GM23338 (cell line): ENCODE measurements at regions not wholly inside any gene's neighbourhood (a gene's known extent, or its start where the extent isn't known, plus 50 kb on each side); places are given as distances from the start of the nearest gene placed in this dataset.

Experiments used
- ATAC-seq: fragments of 200-7000 bp; cut with Tn5 transposase; 3 replicates; pipeline ENCODE4 v1.9.1; 2020
- DNase-seq: peaks from one replicate; pipeline ENCODE4 v3.0.0-alpha.2; 2015; ENCODE audit warnings: low spot score
- H2AFZ ChIP-seq: fragments of 200-600 bp; sonication (generic); 2 replicates; pipeline ENCODE4 v1.8.0; 2016; ENCODE audit warnings: antibody characterized with exemption, mild to moderate bottlenecking, moderate library complexity
- H3F3A ChIP-seq: fragments of 200-600 bp; sonication (generic); replicated peaks from 2 replicates; pipeline ENCODE4 v1.8.0; 2017; ENCODE audit warnings: antibody characterized with exemption, mixed run types, low read depth
- H3K27ac ChIP-seq: fragments of 200-600 bp; sonication (generic); 2 replicates; pipeline ENCODE4 v1.6.1; 2016; ENCODE audit warnings: low read depth
- H3K27me3 ChIP-seq: fragments of 200-600 bp; sonication (generic); 2 replicates; pipeline ENCODE4 v1.8.0; 2016; ENCODE audit warnings: mild to moderate bottlenecking, mixed run types, moderate library complexity; ENCODE audit not compliant: insufficient read depth
- H3K36me3 ChIP-seq: fragments of 200-600 bp; sonication (generic); 2 replicates; pipeline ENCODE4 v1.8.0; 2016; ENCODE audit warnings: mild to moderate bottlenecking; ENCODE audit not compliant: insufficient read depth
- H3K4me1 ChIP-seq: fragments of 200-600 bp; sonication (generic); 2 replicates; pipeline ENCODE4 v1.8.0; 2016; ENCODE audit warnings: mild to moderate bottlenecking, moderate library complexity; ENCODE audit not compliant: insufficient read depth
- H3K4me2 ChIP-seq: fragments of 200-600 bp; sonication (generic); 2 replicates; pipeline ENCODE4 v1.7.1; 2017; ENCODE audit warnings: mixed run types
- H3K4me3 ChIP-seq: fragments of 200-600 bp; sonication (generic); 2 replicates; pipeline ENCODE4 v1.6.1; 2016; ENCODE audit warnings: mixed run types
- H3K79me2 ChIP-seq: fragments of 200-600 bp; sonication (generic); replicated peaks from 2 replicates; pipeline ENCODE4 v1.8.0; 2017; ENCODE audit warnings: mild to moderate bottlenecking; ENCODE audit not compliant: insufficient read depth
- H3K9me2 ChIP-seq: fragments of 200-600 bp; sonication (generic); 2 replicates; pipeline ENCODE4 v1.8.0; 2017; ENCODE audit not compliant: insufficient read depth
- H4K20me1 ChIP-seq: fragments of 200-600 bp; sonication (generic); replicated peaks from 2 replicates; pipeline ENCODE4 v1.8.0; 2017; ENCODE audit warnings: mild to moderate bottlenecking; ENCODE audit not compliant: insufficient read depth
- H3K27ac Mint-ChIP-seq: 2 replicates; pipeline ENCODE4 v1.8.0; 2020; ENCODE audit warnings: inconsistent platforms, mild to moderate bottlenecking, moderate library complexity, mixed read lengths
- H3K27me3 Mint-ChIP-seq: 3 replicates; pipeline ENCODE4 v1.8.0; 2022; ENCODE audit warnings: low read depth, mild to moderate bottlenecking, moderate library complexity, mixed read lengths, inconsistent platforms; ENCODE audit not compliant: insufficient read depth, poor library complexity
- H3K36me3 Mint-ChIP-seq: 3 replicates; pipeline ENCODE4 v1.8.0; 2021; ENCODE audit warnings: low read depth, mild to moderate bottlenecking, inconsistent platforms, moderate library complexity, mixed read lengths
- H3K4me1 Mint-ChIP-seq: 3 replicates; pipeline ENCODE4 v1.8.0; 2020; ENCODE audit warnings: mild to moderate bottlenecking, inconsistent platforms, mixed read lengths
- H3K4me3 Mint-ChIP-seq: 3 replicates; pipeline ENCODE4 v1.8.0; 2021; ENCODE audit warnings: moderate library complexity, mild to moderate bottlenecking, inconsistent platforms, mixed read lengths
- H3K9me3 Mint-ChIP-seq: 3 replicates; pipeline ENCODE4 v1.8.0; 2020; ENCODE audit warnings: moderate library complexity, mild to moderate bottlenecking, inconsistent platforms, mixed read lengths
- CREB1 ChIP-seq: fragments of 250-450 bp; sonication (Bioruptor Pico); IDR thresholded peaks from 2 replicates; pipeline ENCODE4 v1.5.0; 2020; ENCODE audit warnings: low read depth, mild to moderate bottlenecking, moderate library complexity
- JUNB ChIP-seq: IDR thresholded peaks from one replicate; pipeline ENCODE4 v1.6.1; 2016; ENCODE audit warnings: antibody characterized with exemption; ENCODE audit not compliant: unreplicated experiment
- POLR2AphosphoS5 ChIP-seq: IDR thresholded peaks from 2 replicates; pipeline ENCODE4 v1.6.1; 2016; ENCODE audit warnings: antibody characterized with exemption, low read depth
- TF ChIP-seq, protein P1 (sequence below): fragments of 250-450 bp; sonication (Bioruptor Pico); IDR thresholded peaks from 2 replicates; pipeline ENCODE4 v1.5.0; 2020; ENCODE audit warnings: mild to moderate bottlenecking, moderate library complexity
- TF ChIP-seq, protein P2 (sequence below), 2 experiments: fragments of 200-600 bp in 1 of 2; sonication (generic) in 1 of 2; conservative IDR thresholded peaks; 2 replicates each; pipeline versions ENCODE4 v1.5.1 to v1.6.1; 2016 to 2017; ENCODE audit warnings: antibody characterized with exemption in 2 of 2, low read depth in 2 of 2, mild to moderate bottlenecking in 2 of 2, moderate library complexity in 1 of 2

DNA sequence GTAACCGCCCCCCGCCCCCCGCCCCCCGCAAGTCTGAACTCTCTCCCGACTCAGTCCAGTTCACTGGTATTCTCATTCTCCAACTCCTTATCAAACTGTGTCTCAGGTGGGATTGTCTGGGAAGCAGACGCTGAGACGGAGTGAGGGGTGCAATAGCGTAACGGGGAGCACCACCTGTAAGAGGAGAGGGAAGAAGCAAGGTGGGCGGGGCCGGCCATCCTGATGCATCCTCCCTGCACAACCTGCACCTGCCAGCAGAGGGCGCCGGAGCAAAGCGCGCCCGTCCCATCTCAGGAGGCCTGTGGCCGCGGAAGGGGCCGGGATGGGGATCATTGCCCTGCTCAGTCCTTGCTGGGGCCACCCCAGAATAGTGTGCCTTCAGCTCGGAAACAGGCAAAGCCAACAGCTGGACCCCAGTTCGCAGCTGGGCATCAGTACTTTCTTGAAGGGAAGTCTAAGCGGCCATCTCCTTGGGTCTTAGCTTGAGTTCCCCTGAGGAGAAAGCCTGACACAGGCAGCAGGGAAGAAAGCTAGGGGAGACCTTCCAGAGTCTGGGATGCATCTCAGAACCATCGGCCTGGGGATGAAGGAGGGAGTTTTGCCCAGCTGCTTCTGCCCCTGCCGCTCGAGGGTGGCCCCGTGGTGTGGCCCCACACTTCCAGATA, 208.0 kb downstream of the TFCP2L1 start:
- H3K36me3 Mint-ChIP-seq: no peaks in the 10 kb centered on the region; the same call in 2 of the 3 replicates
- peak; percentile 52 for ATAC-seq
- H3K27me3 Mint-ChIP-seq: peaks cover 47% of the 10 kb centered on the region
- H3K4me1 Mint-ChIP-seq: peaks cover 7% of the 10 kb centered on the region
- TF ChIP-seq CREB1 (CRISPR knock-in tag) (peak; percentile 56; the same call in 1 of the 2 replicates), JUNB (no peak), POLR2AphosphoS5 (no peak)
- TF ChIP-seq, protein P1, sequence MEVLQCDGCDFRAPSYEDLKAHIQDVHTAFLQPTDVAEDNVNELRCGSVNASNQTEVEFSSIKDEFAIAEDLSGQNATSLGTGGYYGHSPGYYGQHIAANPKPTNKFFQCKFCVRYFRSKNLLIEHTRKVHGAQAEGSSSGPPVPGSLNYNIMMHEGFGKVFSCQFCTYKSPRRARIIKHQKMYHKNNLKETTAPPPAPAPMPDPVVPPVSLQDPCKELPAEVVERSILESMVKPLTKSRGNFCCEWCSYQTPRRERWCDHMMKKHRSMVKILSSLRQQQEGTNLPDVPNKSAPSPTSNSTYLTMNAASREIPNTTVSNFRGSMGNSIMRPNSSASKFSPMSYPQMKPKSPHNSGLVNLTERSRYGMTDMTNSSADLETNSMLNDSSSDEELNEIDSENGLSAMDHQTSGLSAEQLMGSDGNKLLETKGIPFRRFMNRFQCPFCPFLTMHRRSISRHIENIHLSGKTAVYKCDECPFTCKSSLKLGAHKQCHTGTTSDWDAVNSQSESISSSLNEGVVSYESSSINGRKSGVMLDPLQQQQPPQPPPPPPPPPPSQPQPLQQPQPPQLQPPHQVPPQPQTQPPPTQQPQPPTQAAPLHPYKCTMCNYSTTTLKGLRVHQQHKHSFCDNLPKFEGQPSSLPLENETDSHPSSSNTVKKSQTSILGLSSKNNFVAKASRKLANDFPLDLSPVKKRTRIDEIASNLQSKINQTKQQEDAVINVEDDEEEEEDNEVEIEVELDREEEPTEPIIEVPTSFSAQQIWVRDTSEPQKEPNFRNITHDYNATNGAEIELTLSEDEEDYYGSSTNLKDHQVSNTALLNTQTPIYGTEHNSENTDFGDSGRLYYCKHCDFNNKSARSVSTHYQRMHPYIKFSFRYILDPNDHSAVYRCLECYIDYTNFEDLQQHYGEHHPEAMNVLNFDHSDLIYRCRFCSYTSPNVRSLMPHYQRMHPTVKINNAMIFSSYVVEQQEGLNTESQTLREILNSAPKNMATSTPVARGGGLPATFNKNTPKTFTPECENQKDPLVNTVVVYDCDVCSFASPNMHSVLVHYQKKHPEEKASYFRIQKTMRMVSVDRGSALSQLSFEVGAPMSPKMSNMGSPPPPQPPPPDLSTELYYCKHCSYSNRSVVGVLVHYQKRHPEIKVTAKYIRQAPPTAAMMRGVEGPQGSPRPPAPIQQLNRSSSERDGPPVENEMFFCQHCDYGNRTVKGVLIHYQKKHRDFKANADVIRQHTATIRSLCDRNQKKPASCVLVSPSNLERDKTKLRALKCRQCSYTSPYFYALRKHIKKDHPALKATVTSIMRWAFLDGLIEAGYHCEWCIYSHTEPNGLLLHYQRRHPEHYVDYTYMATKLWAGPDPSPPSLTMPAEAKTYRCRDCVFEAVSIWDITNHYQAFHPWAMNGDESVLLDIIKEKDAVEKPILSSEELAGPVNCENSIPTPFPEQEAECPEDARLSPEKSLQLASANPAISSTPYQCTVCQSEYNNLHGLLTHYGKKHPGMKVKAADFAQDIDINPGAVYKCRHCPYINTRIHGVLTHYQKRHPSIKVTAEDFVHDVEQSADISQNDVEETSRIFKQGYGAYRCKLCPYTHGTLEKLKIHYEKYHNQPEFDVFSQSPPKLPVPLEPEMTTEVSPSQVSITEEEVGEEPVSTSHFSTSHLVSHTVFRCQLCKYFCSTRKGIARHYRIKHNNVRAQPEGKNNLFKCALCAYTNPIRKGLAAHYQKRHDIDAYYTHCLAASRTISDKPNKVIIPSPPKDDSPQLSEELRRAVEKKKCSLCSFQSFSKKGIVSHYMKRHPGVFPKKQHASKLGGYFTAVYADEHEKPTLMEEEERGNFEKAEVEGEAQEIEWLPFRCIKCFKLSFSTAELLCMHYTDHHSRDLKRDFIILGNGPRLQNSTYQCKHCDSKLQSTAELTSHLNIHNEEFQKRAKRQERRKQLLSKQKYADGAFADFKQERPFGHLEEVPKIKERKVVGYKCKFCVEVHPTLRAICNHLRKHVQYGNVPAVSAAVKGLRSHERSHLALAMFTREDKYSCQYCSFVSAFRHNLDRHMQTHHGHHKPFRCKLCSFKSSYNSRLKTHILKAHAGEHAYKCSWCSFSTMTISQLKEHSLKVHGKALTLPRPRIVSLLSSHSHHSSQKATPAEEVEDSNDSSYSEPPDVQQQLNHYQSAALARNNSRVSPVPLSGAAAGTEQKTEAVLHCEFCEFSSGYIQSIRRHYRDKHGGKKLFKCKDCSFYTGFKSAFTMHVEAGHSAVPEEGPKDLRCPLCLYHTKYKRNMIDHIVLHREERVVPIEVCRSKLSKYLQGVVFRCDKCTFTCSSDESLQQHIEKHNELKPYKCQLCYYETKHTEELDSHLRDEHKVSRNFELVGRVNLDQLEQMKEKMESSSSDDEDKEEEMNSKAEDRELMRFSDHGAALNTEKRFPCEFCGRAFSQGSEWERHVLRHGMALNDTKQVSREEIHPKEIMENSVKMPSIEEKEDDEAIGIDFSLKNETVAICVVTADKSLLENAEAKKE (CRISPR knock-in tag): 0 out of 2 replicates have a peak, but pooled peaks have one; percentile 28
- TF ChIP-seq, protein P2, sequence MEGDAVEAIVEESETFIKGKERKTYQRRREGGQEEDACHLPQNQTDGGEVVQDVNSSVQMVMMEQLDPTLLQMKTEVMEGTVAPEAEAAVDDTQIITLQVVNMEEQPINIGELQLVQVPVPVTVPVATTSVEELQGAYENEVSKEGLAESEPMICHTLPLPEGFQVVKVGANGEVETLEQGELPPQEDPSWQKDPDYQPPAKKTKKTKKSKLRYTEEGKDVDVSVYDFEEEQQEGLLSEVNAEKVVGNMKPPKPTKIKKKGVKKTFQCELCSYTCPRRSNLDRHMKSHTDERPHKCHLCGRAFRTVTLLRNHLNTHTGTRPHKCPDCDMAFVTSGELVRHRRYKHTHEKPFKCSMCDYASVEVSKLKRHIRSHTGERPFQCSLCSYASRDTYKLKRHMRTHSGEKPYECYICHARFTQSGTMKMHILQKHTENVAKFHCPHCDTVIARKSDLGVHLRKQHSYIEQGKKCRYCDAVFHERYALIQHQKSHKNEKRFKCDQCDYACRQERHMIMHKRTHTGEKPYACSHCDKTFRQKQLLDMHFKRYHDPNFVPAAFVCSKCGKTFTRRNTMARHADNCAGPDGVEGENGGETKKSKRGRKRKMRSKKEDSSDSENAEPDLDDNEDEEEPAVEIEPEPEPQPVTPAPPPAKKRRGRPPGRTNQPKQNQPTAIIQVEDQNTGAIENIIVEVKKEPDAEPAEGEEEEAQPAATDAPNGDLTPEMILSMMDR (conservative IDR thresholded peaks at IDR 0.05; ENCODE audit: low read depth in 2 of 2): peak; percentile 88 to 95
- Histone ChIP-seq H3K4me3 (peak overlapping the region; percentile 53), H3K4me2 (peak overlapping the region; percentile 84), H3K79me2 (no peaks in the 10 kb centered on the region), H3K9me2 (no peaks in the 10 kb centered on the region), H3F3A (peaks cover 14% of the 10 kb centered on the region), H3K27ac (no peak overlapping the region), H3K27me3 (peaks cover 29% of the 10 kb centered on the region), H3K4me1 (peaks cover 9% of the 10 kb centered on the region), H4K20me1 (no peaks in the 10 kb centered on the region), H3K36me3 (no peaks in the 10 kb centered on the region), H2AFZ (peak overlapping the region; percentile 80)
- H3K9me3 Mint-ChIP-seq: no peaks in the 10 kb centered on the region
- DNase-seq: peak; percentile 95
- H3K4me3 Mint-ChIP-seq: peak overlapping the region; percentile 73
- H3K27ac Mint-ChIP-seq: no peak overlapping the region
